A673 (cell line): ENCODE measurements at regions not wholly inside any gene's neighbourhood (a gene's known extent, or its start where the extent isn't known, plus 50 kb on each side); places are given as distances from the start of the nearest gene placed in this dataset.

Experiments used
- CTCF ChIP-seq: fragments of 300-800, 200-600 bp; sonication (generic); conservative IDR thresholded peaks from 2 replicates; pipeline ENCODE4 v1.5.1; 2017; ENCODE audit warnings: low read depth, mild to moderate bottlenecking, antibody characterized with exemption, low read length, moderate library complexity, mixed read lengths
- EZH2 ChIP-seq: fragments of 200-600 bp; sonication (generic); IDR thresholded peaks from 2 replicates; pipeline ENCODE4 v1.6.1; 2017; ENCODE audit warnings: borderline replicate concordance, low read depth, mild to moderate bottlenecking, mixed read lengths, antibody characterized with exemption, low read length; ENCODE audit not compliant: poor library complexity, severe bottlenecking

GRCh38 chr11:119585043-119585781 lies 143.8 kb downstream of the NECTIN1 start:
- TF ChIP-seq EZH2 (no peak), CTCF (no peak)
